GM13977 (cell line): ENCODE measurements at regions not wholly inside any gene's neighbourhood (a gene's known extent, or its start where the extent isn't known, plus 50 kb on each side); places are given as distances from the start of the nearest gene placed in this dataset.

Experiments used
- DNase-seq: peaks from one replicate; pipeline ENCODE4 v3.0.0; 2012; ENCODE audit warnings: low spot score
- CTCF ChIP-seq: IDR thresholded peaks from 2 replicates; pipeline ENCODE4 v1.5.1; 2012; ENCODE audit warnings: mild to moderate bottlenecking, control low read depth; ENCODE audit not compliant: insufficient read depth; ENCODE audit errors: extremely low read depth, missing control alignments
- in situ Hi-C: fragments of 300-500 bp; cut with MboI; formaldehyde crosslinking; loops from one replicate; pipeline ENCODE4 v1.12.0; 2022; ENCODE audit warnings: low sequenced_read_pairs, low pct_unique_long_range_greater_than_20kb, mixed read lengths, inconsistent platforms; ENCODE audit not compliant: unreplicated experiment

GRCh38 chr19:31498781-31499180 is 149.5 kb upstream of the TSHZ3 start:
- no peak for TF ChIP-seq CTCF
- in situ Hi-C loops, result no loop called here
- DNase-seq, result no peak

GRCh38 chr19:31499281-31500196 is 150.3 kb upstream of the TSHZ3 start:
- in situ Hi-C loops, result no loop called here
- TF ChIP-seq CTCF, result no peak
- DNase-seq, result no peak

GRCh38 chr19:31500197-31500830 is 151.1 kb upstream of the TSHZ3 start:
- in situ Hi-C loops, result no loop called here
- TF ChIP-seq CTCF, result no peak
- no peak for DNase-seq

- DNase-seq, result no peak
- in situ Hi-C loops, result no loop called here
- TF ChIP-seq CTCF, result no peak
Measured at GRCh38 chr19:31500946-31501345, 151.7 kb upstream of the TSHZ3 start.

- DNase-seq, result no peak
- in situ Hi-C loops, result no loop called here
- TF ChIP-seq CTCF, result no peak
Measured at GRCh38 chr19:31501427-31502195, 152.4 kb upstream of the TSHZ3 start.

- no peak for TF ChIP-seq CTCF
- in situ Hi-C loops, result no loop called here
- no peak for DNase-seq
Measured at GRCh38 chr19:31502536-31503170, 153.4 kb upstream of the TSHZ3 start.
